Kidney capillary endothelial cell (primary cell): ENCODE measurements at regions not wholly inside any gene's neighbourhood (a gene's known extent, or its start where the extent isn't known, plus 50 kb on each side); places are given as distances from the start of the nearest gene placed in this dataset.

Experiments used
- DNase-seq: peaks from one replicate; pipeline ENCODE4 v3.0.0-alpha.2; 2018; ENCODE audit warnings: low spot score

GRCh38 chr9:14428781-14429230 lies 114.9 kb upstream of the NFIB start:
- DNase-seq = peak; percentile 63

GRCh38 chr9:14427419-14427818 lies 113.5 kb upstream of the NFIB start:
- no peak for DNase-seq

- DNase-seq = no peak
These were observed 111.0 kb upstream of the NFIB start for GRCh38 chr9:14424983-14425382.

GRCh38 chr9:14424289-14424688 lies 110.3 kb upstream of the NFIB start:
- DNase-seq = no peak

GRCh38 chr9:14423815-14424261 lies 109.9 kb upstream of the NFIB start:
- peak; percentile 49 for DNase-seq

- no peak for DNase-seq
These were observed 107.3 kb upstream of the NFIB start for GRCh38 chr9:14421291-14421690.

GRCh38 chr9:14418941-14419937 lies 105.3 kb upstream of the NFIB start:
- DNase-seq = no peak

GRCh38 chr9:14418301-14418940 lies 104.5 kb upstream of the NFIB start:
- no peak for DNase-seq

- DNase-seq = no peak
These were observed 103.3 kb upstream of the NFIB start for GRCh38 chr9:14417237-14417636.

- DNase-seq = no peak
These were observed 102.0 kb upstream of the NFIB start for GRCh38 chr9:14415947-14416346.

- no peak for DNase-seq
These were observed 99.9 kb upstream of the NFIB start for GRCh38 chr9:14413812-14414211.

- no peak for DNase-seq
These were observed 98.8 kb upstream of the NFIB start for GRCh38 chr9:14412775-14413174.

- no peak for DNase-seq
These were observed 92.5 kb upstream of the NFIB start for GRCh38 chr9:14406463-14406862.

GRCh38 chr9:14405176-14405706 lies 91.3 kb upstream of the NFIB start:
- no peak for DNase-seq

- DNase-seq = no peak
These were observed 89.1 kb upstream of the NFIB start for GRCh38 chr9:14403081-14403480.

- no peak for DNase-seq
These were observed 88.6 kb upstream of the NFIB start for GRCh38 chr9:14402583-14402982.

- DNase-seq = no peak
These were observed 88.0 kb upstream of the NFIB start for GRCh38 chr9:14401911-14402310.

GRCh38 chr9:14400658-14400995 lies 86.7 kb upstream of the NFIB start:
- peak; percentile 61 for DNase-seq

- no peak for DNase-seq
These were observed 86.1 kb upstream of the NFIB start for GRCh38 chr9:14399756-14400657.

- no peak for DNase-seq
These were observed 84.5 kb upstream of the NFIB start for GRCh38 chr9:14398473-14398872.

GRCh38 chr9:14396171-14396570 lies 82.2 kb upstream of the NFIB start:
- DNase-seq = no peak
